ENCODE measurements at regions not wholly inside any gene's neighbourhood (a gene's known extent, or its start where the extent isn't known, plus 50 kb on each side); places are given as distances from the start of the nearest gene placed in this dataset.
A peak's percentile ranks its signal among the peaks of the same experiment; 100 is the strongest.

DNA sequence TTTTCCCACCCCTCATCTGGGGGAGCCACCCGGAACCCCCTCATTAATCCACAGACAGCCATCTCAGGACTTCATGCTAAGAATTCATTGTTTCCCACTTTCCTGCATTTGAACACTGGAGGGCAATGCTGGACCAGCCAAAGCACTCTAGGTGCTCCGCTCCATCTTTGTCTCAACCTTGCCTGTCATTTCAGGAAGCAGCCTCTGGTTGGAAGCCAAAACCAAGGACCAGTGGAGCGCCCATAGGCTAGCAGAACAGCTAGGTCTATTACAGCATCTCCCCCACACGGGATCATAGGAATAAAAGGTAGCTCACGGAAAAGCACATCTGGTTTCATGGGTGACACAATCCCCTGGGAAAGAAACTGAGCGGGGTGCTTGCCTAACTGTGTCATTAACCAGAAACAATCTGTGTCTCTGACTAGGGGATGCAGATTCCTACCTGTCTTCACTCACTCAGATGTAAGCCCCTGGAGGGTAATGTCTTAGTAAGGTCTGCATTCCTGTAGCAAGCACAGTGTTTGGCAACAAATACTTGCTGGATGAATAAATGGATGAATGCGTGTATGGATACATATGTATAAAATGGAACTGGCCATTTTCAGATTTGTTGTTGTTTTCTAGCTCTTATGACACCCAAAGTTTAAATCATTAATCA lies 197.0 kb downstream of the DAD1 start:
- TF ChIP-seq, protein P1, sequence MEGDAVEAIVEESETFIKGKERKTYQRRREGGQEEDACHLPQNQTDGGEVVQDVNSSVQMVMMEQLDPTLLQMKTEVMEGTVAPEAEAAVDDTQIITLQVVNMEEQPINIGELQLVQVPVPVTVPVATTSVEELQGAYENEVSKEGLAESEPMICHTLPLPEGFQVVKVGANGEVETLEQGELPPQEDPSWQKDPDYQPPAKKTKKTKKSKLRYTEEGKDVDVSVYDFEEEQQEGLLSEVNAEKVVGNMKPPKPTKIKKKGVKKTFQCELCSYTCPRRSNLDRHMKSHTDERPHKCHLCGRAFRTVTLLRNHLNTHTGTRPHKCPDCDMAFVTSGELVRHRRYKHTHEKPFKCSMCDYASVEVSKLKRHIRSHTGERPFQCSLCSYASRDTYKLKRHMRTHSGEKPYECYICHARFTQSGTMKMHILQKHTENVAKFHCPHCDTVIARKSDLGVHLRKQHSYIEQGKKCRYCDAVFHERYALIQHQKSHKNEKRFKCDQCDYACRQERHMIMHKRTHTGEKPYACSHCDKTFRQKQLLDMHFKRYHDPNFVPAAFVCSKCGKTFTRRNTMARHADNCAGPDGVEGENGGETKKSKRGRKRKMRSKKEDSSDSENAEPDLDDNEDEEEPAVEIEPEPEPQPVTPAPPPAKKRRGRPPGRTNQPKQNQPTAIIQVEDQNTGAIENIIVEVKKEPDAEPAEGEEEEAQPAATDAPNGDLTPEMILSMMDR (IDR thresholded peaks at IDR 0.05), result peak; percentile 42 to 47 (median 45)
- TF ChIP-seq POLR2A (IDR thresholded peaks at IDR 0.05), result no peak
